Activated CD4-positive, alpha-beta T cell treated with anti-CD3 and anti-CD28 coated beads for 36 hours (primary cell): ENCODE measurements at regions not wholly inside any gene's neighbourhood (a gene's known extent, or its start where the extent isn't known, plus 50 kb on each side); places are given as distances from the start of the nearest gene placed in this dataset.
"Not testable (repeated sequence)": the region's sequence is repeated elsewhere in the genome, so short reads cannot be mapped to it uniquely, and the experiment has no call there.

Experiments
- ATAC-seq: fragments of 200-7000 bp; cut with Tn5 transposase; one replicate; pipeline ENCODE4 v1.10.0; 2021; ENCODE audit warnings: mild to moderate bottlenecking, moderate library complexity
- CTCF ChIA-PET: fragments of 350-600 bp; sonication (Branson Sonifier 250); formaldehyde crosslinking; loops from one replicate; lab custom pipeline; 2021; ENCODE audit warnings: antibody characterized with exemption; lab: Charles Lee
- POLR2A ChIA-PET: fragments of 350-600 bp; sonication (Branson Sonifier 250); formaldehyde crosslinking; loops from one replicate; lab custom pipeline; 2021; ENCODE audit warnings: antibody characterized with exemption, inconsistent platforms; lab: Charles Lee
- DNase-seq: peaks from one replicate; pipeline ENCODE4 v3.0.0-alpha.2; 2020
- H3K27ac Mint-ChIP-seq: one replicate; pipeline ENCODE4 v1.8.0; 2021; ENCODE audit warnings: mixed read lengths
- H3K27me3 Mint-ChIP-seq: one replicate; pipeline ENCODE4 v1.8.0; 2021; ENCODE audit warnings: mixed read lengths
- H3K36me3 Mint-ChIP-seq: one replicate; pipeline ENCODE4 v1.8.0; 2021; ENCODE audit warnings: low read depth, mixed read lengths
- H3K4me1 Mint-ChIP-seq: one replicate; pipeline ENCODE4 v1.8.0; 2021; ENCODE audit warnings: mixed read lengths
- H3K4me3 Mint-ChIP-seq: one replicate; pipeline ENCODE4 v1.8.0; 2021; ENCODE audit warnings: mild to moderate bottlenecking, moderate library complexity, mixed read lengths
- H3K9me3 Mint-ChIP-seq: one replicate; pipeline ENCODE4 v1.8.0; 2021; ENCODE audit warnings: low read depth, mixed read lengths
- intact Hi-C, 2 experiments: fragments of 100-400 bp; cut with DNase I in 1 of 2; cut with micrococcal nuclease in 1 of 2; formaldehyde crosslinking; loops; one replicate each; pipeline versions ENCODE4 v1.14.2 to v1.15.1; 2022 to 2024; cut with DNase I, micrococcal nuclease

GRCh38 chr1:8247811-8248436 lies 70.0 kb upstream of the SLC45A1 start:
- intact Hi-C loops, result no loop called here
- ATAC-seq (no peak), DNase-seq (no peak)
- Mint-ChIP-seq H3K4me3 (no peak overlapping the region), H3K27ac (no peak overlapping the region), H3K4me1 (peaks cover 10% of the 10 kb centered on the region), H3K36me3 (no peaks in the 10 kb centered on the region), H3K27me3 (no peaks in the 10 kb centered on the region), H3K9me3 (no peaks in the 10 kb centered on the region)
- ChIA-PET POLR2A (no interaction called here), CTCF (interaction anchor here (0.8 kb wide), 1 partner anchor 248 kb away, joined by 3 read pairs; no protein-coding TSS in a partner anchor)

GRCh38 chr1:8244304-8244703 lies 73.6 kb upstream of the SLC45A1 start:
- Mint-ChIP-seq H3K4me3 (no peak overlapping the region), H3K9me3 (no peaks in the 10 kb centered on the region), H3K27ac (no peak overlapping the region), H3K4me1 (no peaks in the 10 kb centered on the region), H3K36me3 (no peaks in the 10 kb centered on the region), H3K27me3 (peaks cover 6% of the 10 kb centered on the region)
- intact Hi-C loops, result no loop called here
- ChIA-PET POLR2A (no interaction called here), CTCF (no interaction called here)
- DNase-seq (no peak), ATAC-seq (no peak)

DNA sequence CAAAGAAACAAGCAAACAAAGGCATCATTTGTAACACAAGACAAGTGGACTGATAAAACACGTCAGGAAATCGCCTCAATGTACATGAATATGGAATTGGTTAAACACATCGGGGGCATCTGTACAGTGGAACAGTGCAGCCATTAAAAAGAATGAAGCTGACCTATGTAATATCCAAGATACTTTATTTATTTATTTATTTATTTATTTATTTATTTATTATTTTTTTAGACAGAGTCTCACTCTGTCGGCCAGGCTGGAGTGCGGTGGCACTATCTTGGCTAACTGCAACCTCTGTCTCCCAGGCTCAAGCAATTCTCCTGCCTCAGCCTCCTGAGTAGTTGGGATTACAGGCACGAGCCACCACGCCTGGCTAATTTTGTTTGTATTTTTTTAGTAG lies 75.4 kb upstream of the SLC45A1 start:
- ChIA-PET CTCF (no interaction called here), POLR2A (no interaction called here)
- Mint-ChIP-seq H3K36me3 (no peaks in the 10 kb centered on the region), H3K27me3 (peaks cover 6% of the 10 kb centered on the region), H3K27ac (no peak overlapping the region), H3K4me3 (no peak overlapping the region), H3K9me3 (no peaks in the 10 kb centered on the region), H3K4me1 (no peaks in the 10 kb centered on the region)
- DNase-seq (no peak), ATAC-seq (no peak)
- intact Hi-C loops, result no loop called here

DNA sequence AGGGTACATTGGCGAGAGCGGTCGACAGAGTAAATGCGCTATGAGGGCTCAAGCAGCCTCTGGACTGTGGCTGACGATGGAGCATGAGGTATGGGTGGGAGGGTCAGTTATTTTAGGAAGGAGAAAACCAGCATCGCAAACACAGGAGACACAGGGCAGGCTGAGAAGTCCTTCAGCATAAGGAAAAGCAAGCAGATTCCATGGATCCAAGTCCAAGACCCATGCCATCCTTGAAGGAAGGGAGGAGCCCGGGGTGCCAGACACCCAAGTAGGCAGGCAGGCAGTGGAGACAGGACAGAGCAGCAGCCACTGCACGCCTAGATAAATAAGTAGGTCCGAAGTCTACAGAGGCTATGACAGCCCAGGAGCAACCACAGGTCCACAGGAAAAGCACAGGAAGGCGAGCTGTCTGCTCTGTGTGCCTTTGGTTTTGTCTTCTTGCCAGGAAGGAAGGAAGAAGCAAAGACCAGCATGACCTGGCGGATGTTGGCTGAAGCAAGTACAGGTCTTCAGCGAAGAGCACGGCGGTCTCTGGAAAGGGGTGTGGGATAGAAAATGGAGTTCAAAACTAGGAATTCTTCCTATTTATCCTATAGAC lies 76.4 kb upstream of the SLC45A1 start:
- ATAC-seq (no peak), DNase-seq (no peak)
- Mint-ChIP-seq H3K4me1 (no peaks in the 10 kb centered on the region), H3K36me3 (no peaks in the 10 kb centered on the region), H3K4me3 (no peak overlapping the region), H3K27ac (no peak overlapping the region), H3K27me3 (peaks cover 6% of the 10 kb centered on the region), H3K9me3 (no peaks in the 10 kb centered on the region)
- intact Hi-C loops, result no loop called here
- ChIA-PET POLR2A (no interaction called here), CTCF (no interaction called here)

- ATAC-seq, result no peak
- intact Hi-C loops, result no loop called here
- Mint-ChIP-seq H3K4me1 (no peaks in the 10 kb centered on the region), H3K27ac (no peak overlapping the region), H3K9me3 (no peaks in the 10 kb centered on the region), H3K4me3 (no peak overlapping the region), H3K27me3 (peaks cover 6% of the 10 kb centered on the region), H3K36me3 (no peaks in the 10 kb centered on the region)
- POLR2A ChIA-PET, result no interaction called here
- no peak for DNase-seq
- CTCF ChIA-PET, result interaction anchor here (1.0 to 1.6 kb wide), 2 partner anchors 63 to 322 kb away, joined by 3 read pairs; no protein-coding TSS in a partner anchor
Observed at GRCh38 chr1:8239306-8240023, 78.4 kb upstream of the SLC45A1 start.

GRCh38 chr1:8239039-8239305 lies 78.9 kb upstream of the SLC45A1 start:
- H3K27ac Mint-ChIP-seq, result no peak overlapping the region
- DNase-seq (no peak), ATAC-seq (no peak)
- peaks cover 6% of the 10 kb centered on the region for H3K27me3 Mint-ChIP-seq
- no peaks in the 10 kb centered on the region for H3K9me3 Mint-ChIP-seq
- intact Hi-C loops, result no loop called here
- no peaks in the 10 kb centered on the region for H3K4me1 Mint-ChIP-seq
- POLR2A ChIA-PET, result no interaction called here
- no peaks in the 10 kb centered on the region for H3K36me3 Mint-ChIP-seq
- CTCF ChIA-PET, result interaction anchor here (1.0 to 1.6 kb wide), 2 partner anchors 64 to 323 kb away, joined by 3 read pairs; no protein-coding TSS in a partner anchor
- no peak overlapping the region for H3K4me3 Mint-ChIP-seq

GRCh38 chr1:8238141-8239038 lies 79.5 kb upstream of the SLC45A1 start:
- Mint-ChIP-seq H3K27ac (no peak overlapping the region), H3K9me3 (no peaks in the 10 kb centered on the region), H3K36me3 (no peaks in the 10 kb centered on the region), H3K4me3 (no peak overlapping the region), H3K27me3 (peaks cover 6% of the 10 kb centered on the region), H3K4me1 (no peaks in the 10 kb centered on the region)
- intact Hi-C loops, result no loop called here
- POLR2A ChIA-PET, result no interaction called here
- DNase-seq, result no peak
- no peak for ATAC-seq
- CTCF ChIA-PET, result interaction anchor here (0.7 kb wide), 1 partner anchor 12 kb away, joined by 3 read pairs; no protein-coding TSS in a partner anchor

DNA sequence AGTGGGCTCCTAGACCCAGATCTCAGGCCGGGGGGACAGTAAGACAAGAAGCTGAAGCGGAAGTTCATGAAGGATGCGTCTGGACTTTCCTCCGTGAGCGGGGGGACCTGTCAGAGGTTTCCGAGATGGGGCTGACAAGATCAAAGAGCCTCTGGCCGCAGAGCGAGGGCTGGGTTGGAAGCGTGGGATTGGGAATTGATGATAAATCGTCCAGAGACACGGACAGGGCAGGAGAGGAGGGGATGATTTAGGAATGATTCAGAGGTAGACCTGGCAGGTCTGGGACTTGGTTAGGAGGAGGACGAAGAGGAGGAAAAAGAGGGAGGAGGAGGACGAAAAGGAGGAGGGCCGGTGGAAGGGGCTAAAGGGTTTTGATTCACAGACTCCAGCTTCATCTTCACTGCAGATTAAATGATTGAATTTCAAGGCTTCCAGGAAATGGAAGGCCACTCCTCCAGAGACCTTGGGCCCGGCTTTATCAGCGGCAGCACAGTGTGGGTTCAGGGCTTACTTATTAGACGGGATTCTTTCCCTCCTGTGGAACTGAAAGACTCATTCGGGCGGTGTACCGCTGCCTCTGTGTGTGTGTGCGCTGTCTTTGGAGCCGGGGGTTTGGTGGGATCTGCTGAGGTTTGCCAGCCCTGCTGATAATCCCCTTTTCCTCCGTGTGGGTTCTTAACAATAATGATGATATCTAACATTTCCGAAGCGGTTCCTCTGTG lies 85.7 kb upstream of the SLC45A1 start:
- Mint-ChIP-seq H3K9me3 (peaks cover 2% of the 10 kb centered on the region), H3K4me1 (no peaks in the 10 kb centered on the region), H3K27me3 (peaks cover 13% of the 10 kb centered on the region), H3K27ac (no peak overlapping the region), H3K36me3 (no peaks in the 10 kb centered on the region), H3K4me3 (no peak overlapping the region)
- ChIA-PET POLR2A (no interaction called here), CTCF (interaction anchor here (0.6 kb wide), 1 partner anchor 49 kb away, joined by 4 read pairs; no protein-coding TSS in a partner anchor)
- ATAC-seq (no peak), DNase-seq (no peak)
- intact Hi-C loops, result no loop called here

GRCh38 chr1:8230292-8230621 lies 87.7 kb upstream of the SLC45A1 start:
- Mint-ChIP-seq H3K27ac (no peak overlapping the region), H3K36me3 (no peaks in the 10 kb centered on the region), H3K27me3 (peaks cover 18% of the 10 kb centered on the region), H3K4me1 (no peaks in the 10 kb centered on the region), H3K4me3 (no peak overlapping the region), H3K9me3 (peaks cover 3% of the 10 kb centered on the region)
- ATAC-seq, result no peak
- POLR2A ChIA-PET, result no interaction called here
- no peak for DNase-seq
- intact Hi-C loops, result no loop called here
- CTCF ChIA-PET, result no interaction called here

DNA sequence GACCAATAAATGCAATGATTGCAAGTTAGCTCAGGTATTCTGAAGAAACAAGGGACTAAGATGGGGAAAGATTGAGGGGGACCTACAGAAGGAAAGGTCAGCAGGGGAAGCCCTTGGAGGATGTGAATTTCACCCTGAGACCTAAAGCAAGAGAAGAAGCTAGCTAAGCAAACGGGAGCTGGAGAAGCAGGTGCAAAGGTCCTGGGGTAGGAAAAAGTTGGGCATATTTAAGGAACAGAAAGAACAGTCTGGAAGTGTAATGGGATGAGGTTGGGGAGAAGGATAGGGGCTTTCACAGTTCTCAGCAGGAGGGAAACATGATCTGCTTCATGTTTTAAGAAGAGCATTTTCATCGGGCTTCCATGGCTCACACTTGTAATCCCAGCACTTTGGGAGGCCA lies 89.7 kb upstream of the SLC45A1 start:
- POLR2A ChIA-PET, result no interaction called here
- no peak overlapping the region for H3K4me3 Mint-ChIP-seq
- ATAC-seq (no peak), DNase-seq (no peak)
- CTCF ChIA-PET, result no interaction called here
- peaks cover 4% of the 10 kb centered on the region for H3K4me1 Mint-ChIP-seq
- H3K36me3 Mint-ChIP-seq, result no peaks in the 10 kb centered on the region
- H3K9me3 Mint-ChIP-seq, result peaks cover 3% of the 10 kb centered on the region
- H3K27me3 Mint-ChIP-seq, result peaks cover 20% of the 10 kb centered on the region
- intact Hi-C loops, result no loop called here
- H3K27ac Mint-ChIP-seq, result no peak overlapping the region

DNA sequence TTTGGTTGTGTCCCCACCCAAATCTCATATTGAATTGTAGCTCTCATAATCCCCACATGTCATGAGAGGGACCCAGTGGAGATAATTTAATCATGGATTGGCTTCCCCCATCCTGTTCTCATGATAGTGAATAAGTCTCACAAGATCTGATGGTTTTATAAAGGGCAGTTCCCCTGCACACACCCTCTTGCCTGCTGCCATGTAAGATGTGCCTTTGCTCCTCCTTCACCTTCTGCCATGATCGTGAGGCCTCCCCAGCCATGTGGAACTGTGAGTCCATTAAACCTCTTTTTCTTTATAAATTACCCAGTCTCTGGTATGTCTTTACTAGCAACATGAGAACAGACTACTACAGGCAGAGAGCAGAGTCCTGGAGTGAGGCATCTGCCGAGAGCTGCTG lies 90.2 kb upstream of the SLC45A1 start:
- H3K27ac Mint-ChIP-seq, H3K4me1 Mint-ChIP-seq, POLR2A ChIA-PET, H3K9me3 Mint-ChIP-seq, intact Hi-C loops, H3K36me3 Mint-ChIP-seq, H3K4me3 Mint-ChIP-seq, DNase-seq, ATAC-seq: not testable (repeated sequence)
- peaks cover 20% of the 10 kb centered on the region for H3K27me3 Mint-ChIP-seq
- CTCF ChIA-PET, result interaction anchor here (1.3 kb wide), 1 partner anchor 33 kb away, joined by 4 read pairs; no protein-coding TSS in a partner anchor
